ENCODE measurements at regions not wholly inside any gene's neighbourhood (a gene's known extent, or its start where the extent isn't known, plus 50 kb on each side); places are given as distances from the start of the nearest gene placed in this dataset.

DNA sequence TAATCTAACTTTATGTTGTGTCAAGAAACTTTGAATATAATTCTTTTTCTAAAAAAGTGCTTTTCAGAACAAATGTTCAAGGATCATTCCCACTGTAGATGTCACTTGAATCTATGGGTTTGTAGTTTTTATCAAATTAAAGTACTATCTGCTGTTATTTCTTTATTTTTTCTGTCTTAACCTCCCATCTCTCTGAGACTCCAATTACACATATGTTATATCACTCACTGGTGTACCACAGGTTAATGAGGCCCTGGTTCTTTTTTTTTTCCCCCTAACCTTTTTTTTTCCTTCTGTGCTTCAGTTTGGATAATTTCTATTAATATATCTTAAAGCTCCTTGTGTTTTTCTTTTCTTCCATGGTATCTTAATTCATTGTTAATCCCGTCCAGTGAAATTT, 279.9 kb upstream of the RGS6 start:
- H3K4me2 ChIP-seq (ENCODE audit: insufficient read depth, low read length), result no peak overlapping the region
- H3K79me2 ChIP-seq (ENCODE audit: control insufficient read depth, insufficient read depth, low read length), result no peaks in the 10 kb centered on the region
- H3K9me1 ChIP-seq (ENCODE audit: control insufficient read depth, insufficient read depth, low read length), result no peaks in the 10 kb centered on the region
- no peaks in the 10 kb centered on the region for H4K20me1 ChIP-seq (replicated peaks; ENCODE audit: control insufficient read depth, insufficient read depth, low read length)
- H3K4me3 ChIP-seq, result no peak overlapping the region
- in situ Hi-C loops (cut with MboI), result no loop called here
- no peaks in the 10 kb centered on the region for H3K36me3 ChIP-seq (ENCODE audit: control insufficient read depth, insufficient read depth, low read length)
- WGBS (ENCODE audit: insufficient coverage, low coverage, missing lambda C conversion rate), result 67% methylated on average over 1 of the region's 1 CpG
- ChIA-PET CTCF (ENCODE audit: low intra/inter-chr PET ratio) (no interaction called here), POLR2A (interaction anchor here (1.0 kb wide), 1 partner anchor 12 kb away, joined by 3 read pairs; no protein-coding TSS in a partner anchor)
- H2AFZ ChIP-seq (ENCODE audit: low read depth, low read length), result no peak overlapping the region
- intact Hi-C loops (cut with micrococcal nuclease), result no loop called here
- FAIRE-seq (no peak), ATAC-seq (no peak), DNase-seq (ENCODE audit: extremely low read depth in 1 of 4, low spot score in 3 of 4) (no peak)
- no peaks in the 10 kb centered on the region for H3K27me3 ChIP-seq (ENCODE audit: control insufficient read depth in 2 of 2, insufficient read depth in 2 of 2, low read length in 2 of 2)
- H3K9ac ChIP-seq (ENCODE audit: insufficient read depth in 1 of 2, low read depth in 2 of 2, low read length in 2 of 2), result no peak overlapping the region
- no TSS peak for BruUV-seq (replicated peaks)
- no peaks in the 10 kb centered on the region for H3K9me3 ChIP-seq (replicated peaks; ENCODE audit: control insufficient read depth, insufficient read depth, low read depth, low read length)
- H3K4me1 ChIP-seq (replicated peaks in 1 of 2; ENCODE audit: control insufficient read depth in 2 of 2, insufficient read depth in 2 of 2, low read length in 2 of 2), result no peaks in the 10 kb centered on the region
- TF ChIP-seq ZNF184 (CRISPR knock-in tag; IDR thresholded peaks at IDR 0.05) (no peak), ZNF3 (CRISPR knock-in tag; IDR thresholded peaks at IDR 0.05) (no peak), ZBTB8A (IDR thresholded peaks at IDR 0.05; ENCODE audit: partially characterized antibody) (no peak), CEBPZ (IDR thresholded peaks at IDR 0.05; ENCODE audit: borderline replicate concordance, low read depth, low read length) (no peak), TARDBP (IDR thresholded peaks at IDR 0.05) (no peak), STAT5A (IDR thresholded peaks at IDR 0.05; ENCODE audit: borderline replicate concordance, low read length) (no peak)
- TF ChIP-seq, protein P1, sequence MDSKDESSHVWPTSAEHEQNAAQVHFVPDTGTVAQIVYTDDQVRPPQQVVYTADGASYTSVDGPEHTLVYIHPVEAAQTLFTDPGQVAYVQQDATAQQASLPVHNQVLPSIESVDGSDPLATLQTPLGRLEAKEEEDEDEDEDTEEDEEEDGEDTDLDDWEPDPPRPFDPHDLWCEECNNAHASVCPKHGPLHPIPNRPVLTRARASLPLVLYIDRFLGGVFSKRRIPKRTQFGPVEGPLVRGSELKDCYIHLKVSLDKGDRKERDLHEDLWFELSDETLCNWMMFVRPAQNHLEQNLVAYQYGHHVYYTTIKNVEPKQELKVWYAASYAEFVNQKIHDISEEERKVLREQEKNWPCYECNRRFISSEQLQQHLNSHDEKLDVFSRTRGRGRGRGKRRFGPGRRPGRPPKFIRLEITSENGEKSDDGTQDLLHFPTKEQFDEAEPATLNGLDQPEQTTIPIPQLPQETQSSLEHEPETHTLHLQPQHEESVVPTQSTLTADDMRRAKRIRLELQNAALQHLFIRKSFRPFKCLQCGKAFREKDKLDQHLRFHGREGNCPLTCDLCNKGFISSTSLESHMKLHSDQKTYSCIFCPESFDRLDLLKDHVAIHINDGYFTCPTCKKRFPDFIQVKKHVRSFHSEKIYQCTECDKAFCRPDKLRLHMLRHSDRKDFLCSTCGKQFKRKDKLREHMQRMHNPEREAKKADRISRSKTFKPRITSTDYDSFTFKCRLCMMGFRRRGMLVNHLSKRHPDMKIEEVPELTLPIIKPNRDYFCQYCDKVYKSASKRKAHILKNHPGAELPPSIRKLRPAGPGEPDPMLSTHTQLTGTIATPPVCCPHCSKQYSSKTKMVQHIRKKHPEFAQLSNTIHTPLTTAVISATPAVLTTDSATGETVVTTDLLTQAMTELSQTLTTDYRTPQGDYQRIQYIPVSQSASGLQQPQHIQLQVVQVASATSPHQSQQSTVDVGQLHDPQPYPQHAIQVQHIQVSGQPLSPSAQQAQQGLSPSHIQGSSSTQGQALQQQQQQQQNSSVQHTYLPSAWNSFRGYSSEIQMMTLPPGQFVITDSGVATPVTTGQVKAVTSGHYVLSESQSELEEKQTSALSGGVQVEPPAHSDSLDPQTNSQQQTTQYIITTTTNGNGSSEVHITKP (IDR thresholded peaks at IDR 0.05; ENCODE audit: partially characterized antibody), result no peak
- TF ChIP-seq, protein P2, sequence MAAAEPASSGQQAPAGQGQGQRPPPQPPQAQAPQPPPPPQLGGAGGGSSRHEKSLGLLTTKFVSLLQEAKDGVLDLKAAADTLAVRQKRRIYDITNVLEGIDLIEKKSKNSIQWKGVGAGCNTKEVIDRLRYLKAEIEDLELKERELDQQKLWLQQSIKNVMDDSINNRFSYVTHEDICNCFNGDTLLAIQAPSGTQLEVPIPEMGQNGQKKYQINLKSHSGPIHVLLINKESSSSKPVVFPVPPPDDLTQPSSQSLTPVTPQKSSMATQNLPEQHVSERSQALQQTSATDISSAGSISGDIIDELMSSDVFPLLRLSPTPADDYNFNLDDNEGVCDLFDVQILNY (CRISPR knock-in tag; IDR thresholded peaks at IDR 0.05), result no peak
- no peak overlapping the region for H3K27ac ChIP-seq (ENCODE audit: extremely low read depth, low read depth, low read length)

Data from K562 (cell line).